HepG2 (cell line): ENCODE measurements at regions not wholly inside any gene's neighbourhood (a gene's known extent, or its start where the extent isn't known, plus 50 kb on each side); places are given as distances from the start of the nearest gene placed in this dataset.

Experiments used
- ATAC-seq: fragments of 200-7000 bp; cut with Tn5 transposase; 3 replicates; pipeline ENCODE4 v1.9.1; 2020; ENCODE audit warnings: mild to moderate bottlenecking, moderate library complexity
- BruUV-seq: library from RNA; stranded (reverse); fragments of 400-500 nt; replicated peaks from 2 replicates; lab custom pipeline; 2021; lab: Mats Ljungman, UMichigan
- CTCF ChIA-PET: fragments of 300-600 bp; formaldehyde crosslinking; extraction: SDS; loops from one replicate; lab custom pipeline; 2021; ENCODE audit warnings: low total read pairs, inconsistent platforms, low intra/inter-chr PET ratio; lab: Yijun Ruan, JAX
- POLR2A ChIA-PET: fragments of 350-600 bp; sonication (Branson Sonifier 250); formaldehyde crosslinking; loops from one replicate; lab custom pipeline; 2020; ENCODE audit warnings: antibody characterized with exemption, inconsistent platforms; lab: Yijun Ruan, JAX
- DNase-seq: peaks from one replicate; pipeline ENCODE4 v3.0.0-alpha.2; 2015; ENCODE audit warnings: low spot score
- FAIRE-seq: peaks from 3 replicates; lab custom pipeline; 2011; peaks lifted over from hg19 to GRCh38; lab: Jason Lieb, UNC
- H2AFZ ChIP-seq: one replicate; pipeline ENCODE4 v1.6.1; 2011; ENCODE audit warnings: low read length, inconsistent platforms
- H3K27ac ChIP-seq: fragments of 300-600 bp; 3 replicates; pipeline ENCODE4 v1.8.0; 2011; ENCODE audit warnings: mixed run types, mild to moderate bottlenecking, mixed read lengths, low read length, inconsistent platforms; ENCODE audit not compliant: insufficient read depth; ENCODE audit errors: extremely low read length
- H3K27me3 ChIP-seq, 2 experiments: fragments of 200-600 bp in 1 of 2; 2 replicates in 1 of 2; 3 replicates in 1 of 2; pipeline versions ENCODE4 v1.6.0 to v1.8.0; 2011; ENCODE audit warnings: low read length in 2 of 2, mild to moderate bottlenecking in 2 of 2, moderate library complexity in 2 of 2, inconsistent platforms in 1 of 2; ENCODE audit not compliant: insufficient read depth in 2 of 2, control insufficient read depth in 1 of 2
- H3K36me3 ChIP-seq, 2 experiments: fragments of 200-600 bp in 1 of 2; replicated peaks in 1 of 2; 2 replicates in 1 of 2; 3 replicates in 1 of 2; pipeline versions ENCODE4 v1.5.1 to v1.8.0; 2011; ENCODE audit warnings: low read length in 2 of 2, inconsistent platforms in 1 of 2; ENCODE audit not compliant: insufficient read depth in 2 of 2, control insufficient read depth in 1 of 2
- H3K4me1 ChIP-seq: 2 replicates; pipeline ENCODE4 v1.5.1; 2012; ENCODE audit warnings: low read length, inconsistent platforms; ENCODE audit not compliant: insufficient read depth
- H3K4me2 ChIP-seq: 2 replicates; pipeline ENCODE4 v1.6.0; 2011; ENCODE audit warnings: low read depth, low read length, inconsistent platforms
- H3K4me3 ChIP-seq, 3 experiments: fragments of 200-600 bp in 1 of 3; sonication (generic), shearing (Covaris generic) in 1 of 3; replicated peaks in 1 of 3; 2 replicates each; pipeline ENCODE4 v1.5.1; 2011 to 2016; ENCODE audit warnings: low read length in 3 of 3, inconsistent platforms in 2 of 3, low read depth in 2 of 3, mild to moderate bottlenecking in 2 of 3, control low read depth in 1 of 3, mixed read lengths in 1 of 3; ENCODE audit not compliant: insufficient read depth in 1 of 3
- H3K79me2 ChIP-seq: one replicate; pipeline ENCODE4 v1.6.1; 2011; ENCODE audit warnings: low read length, inconsistent platforms; ENCODE audit not compliant: insufficient read depth
- H3K9ac ChIP-seq: 2 replicates; pipeline ENCODE4 v1.6.0; 2011; ENCODE audit warnings: mild to moderate bottlenecking, low read depth, low read length, inconsistent platforms; ENCODE audit not compliant: insufficient read depth
- H3K9me3 ChIP-seq: 2 replicates; pipeline ENCODE4 v1.5.1; 2012; ENCODE audit warnings: mild to moderate bottlenecking, low read length
- H4K20me1 ChIP-seq: 2 replicates; pipeline ENCODE4 v1.6.0; 2011; ENCODE audit warnings: inconsistent platforms, mild to moderate bottlenecking, low read length, moderate library complexity; ENCODE audit not compliant: insufficient read depth
- ARNT ChIP-seq: fragments of 450-650 bp; IDR thresholded peaks from 2 replicates; pipeline ENCODE4 v1.6.1; 2017
- KMT2A ChIP-seq: sonication (generic); formaldehyde crosslinking; IDR thresholded peaks from 2 replicates; pipeline ENCODE4 v1.4.0; 2020; ENCODE audit warnings: missing genetic modification reagents
- MIER2 ChIP-seq: IDR thresholded peaks from 2 replicates; pipeline ENCODE4 v1.6.1; 2016; ENCODE audit warnings: missing biosample characterization, missing genetic modification reagents
- MYNN ChIP-seq: sonication (generic); formaldehyde crosslinking; IDR thresholded peaks from 2 replicates; pipeline ENCODE4 v1.4.0; 2020; ENCODE audit warnings: mild to moderate bottlenecking, low read depth, missing genetic modification reagents
- NFIC ChIP-seq: IDR thresholded peaks from 2 replicates; pipeline ENCODE4 v1.6.1; 2012; ENCODE audit warnings: mild to moderate bottlenecking, low read length, inconsistent platforms
- RBAK ChIP-seq: sonication (generic); formaldehyde crosslinking; IDR thresholded peaks from 2 replicates; pipeline ENCODE4 v1.5.1; 2020; ENCODE audit warnings: mild to moderate bottlenecking, missing genetic modification reagents
- SMAD9 ChIP-seq: sonication (generic); formaldehyde crosslinking; IDR thresholded peaks from 2 replicates; pipeline ENCODE4 v1.5.1; 2020; ENCODE audit warnings: mild to moderate bottlenecking, missing genetic modification reagents
- SNAPC4 ChIP-seq: sonication (generic); formaldehyde crosslinking; IDR thresholded peaks from 2 replicates; pipeline ENCODE4 v1.4.0; 2020; ENCODE audit warnings: mild to moderate bottlenecking, missing genetic modification reagents
- ZNF761 ChIP-seq: sonication (generic); formaldehyde crosslinking; conservative IDR thresholded peaks from 2 replicates; pipeline ENCODE4 v1.4.0; 2020; ENCODE audit warnings: mild to moderate bottlenecking, missing genetic modification reagents
- ZUFSP ChIP-seq: sonication (generic); formaldehyde crosslinking; IDR thresholded peaks from 2 replicates; pipeline ENCODE4 v1.9.0; 2021; ENCODE audit warnings: missing genetic modification reagents, mild to moderate bottlenecking, borderline replicate concordance
- WGBS: methylation state at CpG from one replicate; pipeline ENCODE4 v1.1.6; 2017; ENCODE audit warnings: low lambda C conversion rate; 5-methylcytosine and 5-hydroxymethylcytosine counted together
- in situ Hi-C: cut with HindIII; loops from 2 replicates; pipeline ENCODE4 v1.10.0; 2017; ENCODE audit warnings: low pct_unique_long_range_greater_than_20kb; ENCODE audit not compliant: extremely low pct_ligation_motif_present
- intact Hi-C: fragments of 100-400 bp; cut with micrococcal nuclease; formaldehyde crosslinking; loops from one replicate; pipeline ENCODE4 v1.10.0; 2022; ENCODE audit not compliant: unreplicated experiment
- TF ChIP-seq, protein P1 (sequence below): sonication (generic); formaldehyde crosslinking; IDR thresholded peaks from 2 replicates; pipeline ENCODE4 v1.4.0; 2020; ENCODE audit warnings: missing genetic modification reagents

- TF ChIP-seq ZUFSP (CRISPR knock-in tag) (no peak), KMT2A (CRISPR knock-in tag) (no peak), ZNF761 (CRISPR knock-in tag) (no peak), SMAD9 (CRISPR knock-in tag) (no peak)
These were observed 518.6 kb downstream of the MIAT start (continued) for GRCh38 chr22:27175974-27176373.

DNA sequence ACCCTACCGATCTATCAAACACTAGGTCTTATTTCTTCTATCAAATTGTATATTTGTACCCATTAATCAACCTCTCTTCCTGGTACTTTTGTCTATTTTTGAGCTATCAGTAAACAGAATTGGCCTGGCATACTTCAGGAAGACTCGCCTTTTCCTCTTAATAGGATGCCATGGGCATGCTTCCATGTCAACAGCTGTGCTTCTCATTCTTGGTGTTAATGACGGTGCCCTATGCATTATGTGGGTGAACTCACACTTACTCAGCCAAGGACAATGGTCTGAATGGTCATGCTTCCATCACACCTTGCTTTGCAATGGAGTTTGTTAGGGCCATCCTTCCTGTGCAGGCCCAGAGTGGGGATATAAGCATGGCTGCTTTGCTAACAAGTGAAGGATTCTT is 521.8 kb downstream of the MIAT start:
- no peak for ATAC-seq
- H3K9ac ChIP-seq, result no peak overlapping the region
- no peaks in the 10 kb centered on the region for H3K9me3 ChIP-seq
- 5% methylated on average over 3 of the region's 3 CpGs for WGBS
- H3K36me3 ChIP-seq, result no peaks in the 10 kb centered on the region
- H3K79me2 ChIP-seq, result no peaks in the 10 kb centered on the region
- peaks cover 0 to 7% of the 10 kb centered on the region in 2 experiments; a peak in 1 of 5 replicates for H3K27me3 ChIP-seq
- no peaks in the 10 kb centered on the region for H3K4me1 ChIP-seq
- H3K4me3 ChIP-seq, result no peak overlapping the region
- in situ Hi-C loops, result no loop called here
- POLR2A ChIA-PET, result no interaction called here
- TF ChIP-seq RBAK (CRISPR knock-in tag) (no peak), ARNT (no peak), MIER2 (CRISPR knock-in tag) (no peak), MYNN (CRISPR knock-in tag) (no peak), NFIC (no peak), SNAPC4 (no peak)
- TF ChIP-seq, protein P1, sequence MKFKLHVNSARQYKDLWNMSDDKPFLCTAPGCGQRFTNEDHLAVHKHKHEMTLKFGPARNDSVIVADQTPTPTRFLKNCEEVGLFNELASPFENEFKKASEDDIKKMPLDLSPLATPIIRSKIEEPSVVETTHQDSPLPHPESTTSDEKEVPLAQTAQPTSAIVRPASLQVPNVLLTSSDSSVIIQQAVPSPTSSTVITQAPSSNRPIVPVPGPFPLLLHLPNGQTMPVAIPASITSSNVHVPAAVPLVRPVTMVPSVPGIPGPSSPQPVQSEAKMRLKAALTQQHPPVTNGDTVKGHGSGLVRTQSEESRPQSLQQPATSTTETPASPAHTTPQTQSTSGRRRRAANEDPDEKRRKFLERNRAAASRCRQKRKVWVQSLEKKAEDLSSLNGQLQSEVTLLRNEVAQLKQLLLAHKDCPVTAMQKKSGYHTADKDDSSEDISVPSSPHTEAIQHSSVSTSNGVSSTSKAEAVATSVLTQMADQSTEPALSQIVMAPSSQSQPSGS, result no peak
- TF ChIP-seq, all 625 proteins: peak for 0
- no peak for DNase-seq
- Histone ChIP-seq H3K4me2 (no peak overlapping the region), H4K20me1 (no peaks in the 10 kb centered on the region), H2AFZ (no peak overlapping the region), H3K27ac (no peak overlapping the region)
- no TSS peak for BruUV-seq
- CTCF ChIA-PET, result no interaction called here
- intact Hi-C loops, result no loop called here
- no peak for FAIRE-seq
